ENCODE measurements at regions not wholly inside any gene's neighbourhood (a gene's known extent, or its start where the extent isn't known, plus 50 kb on each side); places are given as distances from the start of the nearest gene placed in this dataset.
"Not testable (repeated sequence)": the region's sequence is repeated elsewhere in the genome, so short reads cannot be mapped to it uniquely, and the experiment has no call there.

- no peak for DNase-seq
These were observed 125.0 kb downstream of the URI1 start for GRCh38 chr19:30066781-30067759.

GRCh38 chr19:30067956-30068506 lies 126.0 kb downstream of the URI1 start:
- not testable (repeated sequence) for DNase-seq

- DNase-seq: no peak
These were observed 126.7 kb downstream of the URI1 start for GRCh38 chr19:30068528-30069395.

GRCh38 chr19:30069535-30070197 lies 127.6 kb downstream of the URI1 start:
- no peak for DNase-seq

GRCh38 chr19:30070198-30070967 lies 128.3 kb downstream of the URI1 start:
- no peak for DNase-seq

GRCh38 chr19:30070968-30071632 lies 129.1 kb downstream of the URI1 start:
- DNase-seq: no peak

GRCh38 chr19:30071871-30072270 lies 129.8 kb downstream of the URI1 start:
- no peak for DNase-seq

GRCh38 chr19:30073152-30074000 lies 131.3 kb downstream of the URI1 start:
- no peak for DNase-seq

- no peak for DNase-seq
These were observed 132.1 kb downstream of the URI1 start for GRCh38 chr19:30074096-30074495.

GRCh38 chr19:30074741-30075715 lies 133.0 kb downstream of the URI1 start:
- DNase-seq: no peak

GRCh38 chr19:30076101-30076551 lies 134.1 kb downstream of the URI1 start:
- DNase-seq: no peak

- no peak for DNase-seq
These were observed 135.0 kb downstream of the URI1 start for GRCh38 chr19:30076751-30077670.

GRCh38 chr19:30077851-30078355 lies 135.9 kb downstream of the URI1 start:
- DNase-seq: no peak

GRCh38 chr19:30078381-30078910 lies 136.4 kb downstream of the URI1 start:
- DNase-seq: no peak

GRCh38 chr19:30079200-30079599 lies 137.2 kb downstream of the URI1 start:
- no peak for DNase-seq

- DNase-seq: no peak
These were observed 140.1 kb downstream of the URI1 start for GRCh38 chr19:30082168-30082567.

- DNase-seq: no peak
These were observed 140.6 kb downstream of the URI1 start for GRCh38 chr19:30082611-30083010.

Measured in left kidney (tissue), 1 donor.